ENCODE measurements at regions not wholly inside any gene's neighbourhood (a gene's known extent, or its start where the extent isn't known, plus 50 kb on each side); places are given as distances from the start of the nearest gene placed in this dataset.
A peak's percentile ranks its signal among the peaks of the same experiment; 100 is the strongest.
"Not testable (repeated sequence)": the region's sequence is repeated elsewhere in the genome, so short reads cannot be mapped to it uniquely, and the experiment has no call there.

- no peak for DNase-seq (ENCODE audit: low read depth in 2 of 2)
Observed at GRCh38 chr10:31124852-31125251, 93.2 kb upstream of the ZNF438 start.

- DNase-seq (ENCODE audit: low read depth in 2 of 2) = no peak
Observed at GRCh38 chr10:31125789-31126188, 94.1 kb upstream of the ZNF438 start.

- no peak for DNase-seq (ENCODE audit: low read depth in 2 of 2)
Observed at GRCh38 chr10:31126593-31126992, 94.9 kb upstream of the ZNF438 start.

GRCh38 chr10:31128536-31128935, 96.9 kb upstream of the ZNF438 start:
- no peak for DNase-seq (ENCODE audit: low read depth in 2 of 2)

GRCh38 chr10:31129271-31129670, 97.6 kb upstream of the ZNF438 start:
- DNase-seq (ENCODE audit: low read depth in 2 of 2) = no peak

DNA sequence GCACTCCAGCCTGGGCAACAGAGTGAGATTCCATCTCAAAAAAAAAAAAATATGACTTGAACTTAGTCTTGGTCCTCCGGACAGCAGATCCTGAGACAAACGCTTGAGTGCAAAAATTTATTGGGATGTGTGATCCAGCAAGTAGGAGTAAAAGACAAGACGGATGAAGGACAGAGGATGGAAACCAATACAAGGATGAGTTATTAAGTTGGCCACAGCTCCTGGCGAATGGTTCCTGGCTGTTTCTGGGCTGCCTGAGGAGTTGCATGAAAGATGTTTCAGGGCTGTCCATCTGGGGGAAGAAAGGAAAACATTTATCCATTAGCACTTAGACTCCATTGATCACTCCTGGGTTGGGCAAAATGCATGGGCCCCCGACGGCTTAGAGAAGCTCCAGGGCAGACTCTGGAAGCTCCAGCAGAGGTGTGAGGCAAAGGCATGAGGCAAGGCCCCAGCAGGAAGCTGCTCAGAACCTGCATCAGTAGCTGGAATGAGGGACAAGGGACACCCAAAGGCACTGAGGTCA, 98.3 kb upstream of the ZNF438 start:
- DNase-seq (ENCODE audit: low read depth in 2 of 2) = no peak

GRCh38 chr10:31130406-31130805, 98.7 kb upstream of the ZNF438 start:
- DNase-seq (ENCODE audit: low read depth in 2 of 2) = no peak

DNA sequence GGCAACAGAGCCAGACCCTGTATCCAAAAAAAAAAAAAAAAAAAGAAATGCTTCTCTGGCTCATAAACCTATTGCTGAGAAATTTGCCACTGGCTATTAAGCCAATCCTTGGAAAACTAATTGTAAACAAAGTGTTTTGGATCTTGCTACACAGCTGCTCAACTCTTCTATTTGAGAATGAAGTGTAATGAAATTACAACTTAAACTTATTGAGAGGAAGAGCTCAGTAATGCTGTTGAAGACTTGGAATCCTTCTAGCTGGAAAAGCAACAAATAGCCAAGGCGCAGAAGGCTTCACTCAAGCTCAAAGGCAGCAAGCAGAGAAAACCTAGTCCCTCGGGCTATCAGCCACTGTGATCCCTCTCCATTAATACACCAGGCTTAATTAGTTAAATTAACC, 99.6 kb upstream of the ZNF438 start:
- no peak for DNase-seq (ENCODE audit: low read depth in 2 of 2)

DNA sequence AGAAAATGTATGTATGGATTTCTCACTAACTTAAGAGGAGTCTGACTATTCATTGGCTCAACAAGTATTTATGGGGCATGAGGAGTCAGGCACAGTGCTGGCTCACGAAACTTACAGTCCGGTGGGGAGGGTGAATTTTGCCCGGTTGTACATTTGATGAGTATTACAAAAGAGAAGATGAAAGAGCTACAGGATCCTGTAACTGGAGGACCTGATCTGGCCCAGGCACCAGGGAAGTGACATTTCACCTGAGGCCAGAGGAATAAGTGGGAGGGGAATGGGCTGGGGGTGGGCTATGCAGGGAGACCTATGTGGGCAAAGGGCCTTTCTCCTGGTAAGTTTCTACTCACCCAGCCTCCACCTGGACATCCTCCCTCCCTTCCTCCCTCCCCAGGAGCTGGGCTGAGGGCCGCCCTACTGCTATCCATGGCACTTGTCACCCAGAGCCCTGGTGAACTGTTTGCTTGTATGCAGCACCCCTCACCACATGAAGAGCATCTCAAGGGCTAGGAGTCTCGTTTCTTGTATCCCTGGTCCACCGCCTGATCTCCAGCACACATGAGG, 101.1 kb upstream of the ZNF438 start:
- DNase-seq (ENCODE audit: low read depth in 2 of 2) = no peak

DNA sequence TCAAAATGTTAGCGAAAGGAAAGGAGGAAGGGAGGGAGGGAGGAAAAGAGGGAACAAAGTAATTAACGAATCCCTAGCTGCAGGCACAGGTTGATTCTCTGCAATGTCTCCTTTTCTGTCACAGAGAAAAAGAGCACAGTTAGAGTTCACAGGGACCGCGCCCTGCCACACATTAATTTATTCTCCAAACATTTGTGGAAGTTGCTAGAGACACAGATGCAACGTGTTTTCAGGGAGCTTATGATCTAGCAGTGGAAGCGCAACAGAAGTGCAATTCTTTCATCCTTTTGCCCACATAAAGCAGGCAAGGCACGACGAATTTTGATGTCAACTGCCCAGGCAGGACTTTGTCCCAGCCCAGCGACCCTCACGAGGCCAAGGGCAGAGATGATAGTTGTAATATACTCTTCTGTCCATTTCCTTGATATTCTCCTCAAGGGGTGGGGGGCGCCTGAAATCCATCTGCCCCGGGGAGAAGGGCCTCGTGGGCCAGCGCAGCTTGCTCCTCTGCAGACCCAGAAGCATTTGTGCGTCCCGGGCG, 101.7 kb upstream of the ZNF438 start:
- DNase-seq (ENCODE audit: low read depth in 2 of 2) = no peak

GRCh38 chr10:31133792-31134310, 102.2 kb upstream of the ZNF438 start:
- peak; percentile 40 to 48 for DNase-seq (ENCODE audit: low read depth in 2 of 2)

DNA sequence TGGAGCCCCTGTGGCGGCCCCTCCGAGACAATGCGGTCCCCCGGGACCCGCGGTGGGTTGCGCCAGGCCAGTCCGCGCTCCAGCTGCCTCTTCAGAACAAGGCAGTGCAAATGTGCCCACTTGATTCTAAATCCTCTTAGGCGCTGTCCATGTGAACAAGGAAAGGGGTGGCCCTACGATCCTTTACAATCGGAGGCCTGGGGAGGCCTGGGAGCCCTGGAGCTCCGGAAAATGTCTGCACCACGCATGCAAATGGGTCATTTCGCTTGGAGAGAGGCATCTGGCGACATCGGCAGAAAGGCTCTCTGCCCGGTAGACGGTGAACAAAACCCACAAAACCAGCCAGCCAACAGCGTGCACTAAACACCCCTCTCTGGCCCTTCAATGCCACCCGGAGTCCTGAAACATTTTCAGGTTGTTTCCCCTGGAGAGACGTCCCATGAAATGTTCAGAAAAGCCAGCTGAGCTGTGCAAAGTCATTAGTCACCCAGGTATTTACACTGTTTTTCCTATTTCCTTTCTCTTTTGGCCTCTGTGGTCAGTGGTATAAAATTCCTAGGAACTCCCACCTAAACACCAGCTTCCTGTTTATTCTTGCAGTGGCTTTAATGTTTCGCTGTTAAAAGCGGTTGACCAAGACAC, 102.8 kb upstream of the ZNF438 start:
- no peak for DNase-seq (ENCODE audit: low read depth in 2 of 2)

GRCh38 chr10:31135171-31135570, 103.5 kb upstream of the ZNF438 start:
- DNase-seq (ENCODE audit: low read depth in 2 of 2) = no peak

GRCh38 chr10:31135791-31136190, 104.1 kb upstream of the ZNF438 start:
- DNase-seq (ENCODE audit: low read depth in 2 of 2) = not testable (repeated sequence)

DNA sequence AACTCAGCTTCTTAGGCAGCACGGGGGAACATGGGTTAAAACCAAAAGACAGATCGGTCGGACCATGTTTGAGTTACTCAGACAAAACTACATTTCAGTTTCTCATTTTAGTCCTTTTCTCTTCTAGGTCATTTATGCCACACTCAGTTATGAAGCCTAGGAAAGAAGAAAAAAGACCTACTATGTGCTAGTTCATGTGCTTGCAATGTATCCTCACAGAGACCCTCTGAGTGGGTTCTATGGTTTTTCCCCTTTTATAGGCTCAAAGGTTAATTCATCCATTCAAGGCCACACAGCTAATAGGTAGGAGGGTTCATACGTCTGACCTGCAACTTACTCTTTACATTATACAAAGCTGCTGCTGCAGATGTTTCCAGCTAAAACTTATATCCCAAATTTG, 104.7 kb upstream of the ZNF438 start:
- DNase-seq (ENCODE audit: low read depth in 2 of 2) = no peak

DNA sequence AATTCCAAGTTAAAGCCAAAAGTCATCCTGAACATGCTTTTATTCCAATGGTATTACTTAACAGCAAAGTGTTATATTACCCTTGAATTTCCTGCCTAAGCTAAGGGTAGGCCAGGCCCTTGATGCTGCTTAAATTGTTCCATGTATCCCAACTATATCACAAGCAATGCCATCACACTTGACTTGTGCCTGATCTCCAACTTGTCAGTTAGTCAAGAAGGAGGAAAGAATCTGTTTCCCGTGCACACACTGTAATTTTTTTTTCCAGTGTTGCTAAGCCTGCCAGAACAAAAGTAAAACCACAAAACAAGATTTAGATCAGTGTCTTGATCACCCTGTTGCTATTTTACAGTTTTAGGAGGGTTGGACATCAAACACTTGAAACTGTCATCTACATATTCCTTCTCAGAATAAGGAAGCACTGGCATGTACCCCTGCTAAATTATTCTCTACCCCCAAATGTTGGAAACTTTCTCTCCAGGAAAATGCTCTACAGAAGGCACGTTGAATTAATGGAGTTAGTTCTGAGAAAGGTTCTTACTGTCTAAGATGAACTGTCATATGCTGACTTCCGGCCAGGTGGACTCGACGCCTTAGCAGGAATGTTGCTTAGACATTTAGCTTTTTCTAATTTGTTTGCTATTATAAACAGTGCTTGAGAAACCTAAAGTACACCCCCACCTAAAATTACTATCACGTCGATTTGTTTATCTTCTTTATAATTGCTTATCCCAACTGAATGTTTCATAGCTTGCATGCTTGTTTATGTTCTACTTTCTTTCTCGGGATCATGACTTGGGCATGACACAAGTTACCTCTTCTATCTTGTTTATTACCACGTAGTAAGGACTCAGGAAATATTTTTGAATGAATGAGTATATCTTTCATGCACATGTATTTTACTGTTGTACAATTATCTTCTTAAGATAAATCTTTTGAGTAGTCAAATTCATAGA, 105.5 kb upstream of the ZNF438 start:
- no peak for DNase-seq (ENCODE audit: low read depth in 2 of 2)

GRCh38 chr10:31138026-31138553, 106.4 kb upstream of the ZNF438 start:
- DNase-seq (ENCODE audit: low read depth in 2 of 2) = no peak

DNA sequence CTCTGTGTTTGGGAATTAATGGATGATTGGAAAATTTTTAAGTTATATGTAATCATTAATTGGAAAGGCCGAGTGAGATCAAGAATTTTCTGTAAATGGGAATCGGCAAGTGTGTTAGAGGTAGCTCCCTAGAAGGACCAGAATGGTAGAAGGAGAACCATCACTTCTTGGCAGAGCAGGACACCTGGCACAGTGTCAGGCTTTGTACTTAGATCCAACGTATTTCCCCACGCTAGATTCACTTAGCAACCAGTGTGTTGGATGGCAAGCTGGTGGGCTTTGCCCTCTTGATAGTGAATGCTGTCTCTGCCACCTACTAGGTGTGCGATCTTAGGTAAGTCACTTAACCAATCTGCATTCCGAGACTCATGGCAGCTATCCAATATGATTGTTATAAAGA, 107.8 kb upstream of the ZNF438 start:
- no peak for DNase-seq (ENCODE audit: low read depth in 2 of 2)

- no peak for DNase-seq (ENCODE audit: low read depth in 2 of 2)
Observed at GRCh38 chr10:31140716-31141115, 109.1 kb upstream of the ZNF438 start.

DNA sequence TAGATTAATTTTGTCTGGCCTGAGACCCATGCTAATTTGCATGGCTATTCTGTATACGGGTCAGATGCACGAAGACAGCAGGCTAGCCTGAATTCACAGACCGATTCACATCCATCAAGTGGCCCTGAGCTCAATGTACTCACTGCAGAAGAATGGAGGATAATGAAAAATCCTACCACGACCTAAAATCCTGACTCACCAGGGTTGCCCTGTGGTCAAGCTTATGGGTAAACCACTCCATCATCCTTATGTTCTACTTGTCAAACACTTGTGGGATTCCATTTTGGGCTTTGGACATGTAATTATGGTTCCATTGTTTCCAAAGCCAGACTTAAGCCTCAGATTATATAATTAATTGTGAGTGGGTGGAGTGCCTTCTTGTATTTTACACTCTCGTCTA, 110.4 kb upstream of the ZNF438 start:
- no peak for DNase-seq (ENCODE audit: low read depth in 2 of 2)

- no peak for DNase-seq (ENCODE audit: low read depth in 2 of 2)
Observed at GRCh38 chr10:31143331-31143935, 111.8 kb upstream of the ZNF438 start.
